Activated CD8-positive, alpha-beta memory T cell treated with anti-CD3 and anti-CD28 coated beads for 24 hours (primary cell): ENCODE measurements at regions not wholly inside any gene's neighbourhood (a gene's known extent, or its start where the extent isn't known, plus 50 kb on each side); places are given as distances from the start of the nearest gene placed in this dataset.
"Not testable (repeated sequence)": the region's sequence is repeated elsewhere in the genome, so short reads cannot be mapped to it uniquely, and the experiment has no call there.

ENCODE experiments used
- DNase-seq: peaks from one replicate; pipeline ENCODE4 v3.0.0-alpha.2; 2020

DNA sequence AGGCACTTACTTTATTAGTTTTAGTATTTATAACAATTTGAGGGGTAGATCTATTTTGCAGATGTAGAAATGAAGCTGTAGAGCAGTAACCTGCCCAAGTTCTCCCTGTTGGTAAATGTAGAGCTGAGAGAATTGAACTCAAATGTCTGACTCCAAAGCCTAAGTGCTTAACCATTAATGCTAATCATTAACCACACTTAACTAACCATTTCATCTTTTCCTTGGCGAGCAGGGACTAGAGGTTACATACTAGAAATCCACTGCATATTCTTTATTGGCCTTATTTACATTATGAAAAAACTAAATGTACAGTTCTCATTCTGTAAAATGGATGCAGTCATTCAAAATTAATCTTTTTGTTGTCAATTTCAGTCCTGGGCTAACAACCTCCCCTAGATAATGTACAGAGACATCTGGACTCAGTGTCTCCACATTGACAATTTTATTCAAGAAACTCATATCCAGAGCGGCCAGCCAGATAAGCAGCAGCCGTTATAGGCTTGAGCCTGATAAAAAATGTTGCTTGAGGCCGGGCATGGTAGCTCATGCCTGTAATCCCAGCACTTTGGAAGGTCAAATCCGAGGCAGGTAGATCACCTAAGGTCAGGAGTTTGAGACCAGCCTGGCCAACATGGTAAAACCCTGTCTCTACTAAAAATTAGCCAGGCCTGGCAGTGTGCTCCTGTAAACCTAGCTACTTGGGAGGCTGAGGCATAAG is 76.7 kb upstream of the PICALM start:
- no peak for DNase-seq

DNA sequence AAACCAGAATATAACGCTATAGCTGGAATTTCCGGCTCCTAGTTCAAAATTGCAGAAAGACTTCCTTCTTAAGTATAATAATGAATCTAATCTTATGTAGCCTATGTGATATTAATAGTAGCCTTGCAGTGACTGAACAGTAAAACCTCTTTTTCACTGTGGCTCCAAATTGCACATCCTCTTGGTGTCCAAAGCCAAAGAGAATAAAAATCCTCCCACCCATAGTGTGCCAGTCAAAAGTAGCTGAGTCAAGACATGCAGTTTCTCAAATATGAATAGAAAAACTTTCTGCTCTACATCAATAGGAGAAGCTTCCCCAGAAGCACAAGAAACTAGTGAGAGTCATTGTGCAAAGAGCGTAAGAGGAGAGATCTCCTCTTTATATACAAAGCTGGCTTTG is 76.0 kb upstream of the PICALM start:
- DNase-seq, result no peak

DNA sequence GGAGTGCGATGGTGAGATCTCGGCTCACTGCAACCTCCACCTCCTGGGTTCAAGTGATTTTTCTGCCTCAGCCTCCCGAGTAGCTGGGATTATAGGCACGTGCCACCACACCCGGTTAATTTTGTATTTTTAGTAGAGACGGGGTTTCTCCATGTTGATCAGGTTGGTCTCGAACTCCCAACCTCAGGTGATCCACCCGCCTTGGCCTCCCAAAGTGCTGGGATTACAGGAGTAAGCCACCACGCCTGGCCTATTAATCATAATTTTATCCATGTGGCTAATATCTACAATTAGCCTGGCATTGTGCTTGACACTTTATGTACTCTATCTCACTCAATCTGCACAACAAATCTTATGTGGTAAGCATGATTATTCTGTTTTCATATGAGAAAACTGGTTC is 75.2 kb upstream of the PICALM start:
- not testable (repeated sequence) for DNase-seq

DNA sequence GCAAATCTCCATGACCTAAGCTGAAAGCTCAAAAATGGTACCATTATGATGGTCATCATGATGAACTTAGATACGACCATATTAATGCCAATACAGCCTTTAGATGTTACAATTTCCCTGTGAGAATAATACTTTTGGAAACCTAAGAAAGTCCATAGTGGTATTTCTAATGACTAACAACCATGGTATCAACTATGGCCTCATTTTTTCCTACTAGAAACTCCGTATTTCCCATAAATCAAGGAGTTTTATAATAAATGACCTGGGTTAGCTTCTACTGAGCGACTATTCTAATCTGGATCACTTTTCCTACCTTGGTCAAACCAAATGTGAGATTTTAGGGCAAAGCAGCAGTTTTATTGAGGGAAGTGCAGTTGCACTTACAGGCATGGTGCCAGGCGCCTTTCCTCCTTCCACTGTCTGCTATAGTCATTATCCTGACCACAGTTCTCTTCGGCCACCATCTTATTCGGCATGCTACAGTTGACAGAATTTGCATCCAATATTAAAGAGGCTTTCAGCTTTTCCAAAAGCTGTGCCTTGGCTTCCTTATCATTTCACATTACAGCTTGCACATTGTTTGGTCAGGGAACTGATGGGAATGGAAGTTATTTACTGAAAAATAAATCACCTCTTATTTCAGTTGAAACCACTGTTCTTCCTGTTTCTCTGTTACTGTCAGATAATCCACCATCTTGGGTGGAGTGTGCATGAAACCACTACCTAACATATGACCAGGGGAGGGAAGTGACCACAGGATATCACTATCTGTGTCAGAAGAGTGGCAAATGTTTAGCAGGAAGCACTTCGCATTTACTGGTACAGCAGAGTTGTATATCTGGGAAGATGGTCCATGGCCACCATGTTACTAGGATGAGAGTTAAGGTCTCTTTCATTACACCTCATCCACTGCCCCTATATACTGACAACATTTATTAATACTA is 74.5 kb upstream of the PICALM start:
- no peak for DNase-seq

DNA sequence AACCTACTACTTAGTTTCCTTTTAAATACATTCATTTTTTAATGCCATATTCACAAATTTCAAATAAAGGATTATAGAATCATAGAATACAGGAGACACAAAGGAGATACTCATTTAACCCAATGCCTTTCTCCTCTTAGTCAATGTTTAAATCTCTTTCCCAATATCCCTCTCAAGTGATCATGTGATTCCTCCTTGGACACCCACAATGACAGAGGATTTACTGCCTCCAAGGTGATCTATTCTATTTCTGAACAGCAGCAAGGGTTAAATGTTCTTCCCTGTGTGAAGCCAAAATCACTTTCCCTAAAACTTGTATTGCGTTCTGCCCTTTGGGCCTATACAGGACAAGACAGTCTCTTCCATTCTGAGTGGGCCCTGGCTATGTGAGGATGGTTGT is 73.3 kb upstream of the PICALM start:
- no peak for DNase-seq

DNA sequence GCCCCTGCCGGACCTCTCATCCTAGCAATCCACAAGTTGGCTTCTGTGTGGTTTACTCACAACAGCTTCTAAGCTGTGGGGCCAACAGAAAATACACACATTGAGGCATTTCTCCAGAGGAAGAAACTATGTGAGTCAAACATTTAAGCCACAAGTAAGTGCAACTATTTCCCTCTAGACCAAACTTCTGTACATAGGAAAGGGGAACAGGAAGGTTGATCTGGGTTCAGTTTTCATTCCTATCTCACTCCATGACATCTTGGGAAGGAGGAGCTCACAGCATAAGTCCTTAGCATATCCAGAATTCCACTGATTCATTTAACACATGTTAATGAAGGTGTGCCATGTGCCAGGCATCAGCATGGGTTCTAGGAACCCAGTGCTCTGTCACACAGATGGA is 72.8 kb upstream of the PICALM start:
- DNase-seq, result no peak

DNA sequence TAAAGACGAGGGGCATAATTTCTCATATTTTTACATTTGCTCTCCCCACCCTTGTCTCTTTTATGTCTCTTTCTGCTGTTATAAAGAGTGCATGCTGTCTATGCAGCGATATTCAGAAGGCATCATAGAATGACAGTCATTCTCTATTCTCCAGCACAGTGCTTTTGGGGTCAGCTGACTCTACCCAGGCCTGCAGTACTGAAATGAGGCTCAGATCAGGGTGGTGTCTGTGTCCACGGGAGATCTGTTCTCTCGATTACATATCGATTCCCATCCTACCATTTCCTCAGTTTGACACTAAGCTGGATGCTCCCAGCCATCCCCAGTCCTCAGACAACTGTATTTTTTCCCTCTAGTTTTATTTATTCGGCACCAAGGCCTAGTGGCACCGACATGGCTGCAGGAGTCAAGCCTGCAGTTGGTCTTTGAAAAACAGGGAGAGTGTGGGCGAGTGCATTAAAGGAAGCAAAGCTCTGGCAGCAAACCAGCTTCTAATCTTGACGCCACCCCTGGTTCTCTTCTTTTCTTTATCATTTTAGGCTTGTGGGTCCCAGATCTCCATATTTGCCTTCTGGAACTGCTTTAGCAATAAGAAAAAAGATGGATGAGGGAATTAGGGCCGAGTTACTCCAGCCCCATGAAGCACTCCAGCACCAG is 71.6 kb upstream of the PICALM start:
- no peak for DNase-seq

DNA sequence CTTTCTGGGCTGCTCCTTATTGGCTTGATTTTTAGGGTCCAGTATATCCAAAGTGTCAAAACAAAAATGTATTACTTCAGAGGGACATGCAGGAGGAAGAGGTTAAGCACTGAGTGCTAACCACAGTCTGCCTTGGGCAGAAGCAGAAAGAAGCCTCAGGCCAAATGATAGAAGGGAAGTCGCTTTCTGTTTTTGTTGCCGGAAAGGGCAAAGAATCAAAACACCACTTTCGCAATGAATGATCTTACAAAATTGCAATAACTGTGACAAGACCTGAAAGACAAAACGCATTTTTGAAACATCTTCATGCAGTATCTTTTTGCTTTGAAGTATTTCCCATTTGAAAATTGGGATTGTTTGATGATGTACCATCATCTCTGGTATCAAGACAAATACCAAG is 70.1 kb upstream of the PICALM start:
- no peak for DNase-seq

DNA sequence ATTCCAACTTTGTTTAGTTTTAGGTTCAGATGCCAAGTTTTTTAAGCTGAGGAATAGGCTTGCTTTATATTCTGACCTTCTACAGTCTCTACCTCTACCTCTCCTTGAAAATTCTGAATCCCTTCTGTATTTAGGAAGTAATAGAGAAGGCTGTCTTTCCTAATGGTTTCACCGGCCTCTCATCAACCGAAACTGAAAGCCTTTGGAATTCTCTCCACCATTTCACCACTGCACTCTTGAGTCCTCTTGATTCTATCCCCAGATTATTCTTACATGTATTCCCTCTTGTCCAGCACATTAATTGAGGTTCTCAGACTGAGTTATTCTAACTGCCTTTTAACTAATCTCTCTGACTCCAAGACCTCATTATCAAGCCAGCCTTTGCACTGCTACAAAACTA is 67.7 kb upstream of the PICALM start:
- DNase-seq, result no peak

DNA sequence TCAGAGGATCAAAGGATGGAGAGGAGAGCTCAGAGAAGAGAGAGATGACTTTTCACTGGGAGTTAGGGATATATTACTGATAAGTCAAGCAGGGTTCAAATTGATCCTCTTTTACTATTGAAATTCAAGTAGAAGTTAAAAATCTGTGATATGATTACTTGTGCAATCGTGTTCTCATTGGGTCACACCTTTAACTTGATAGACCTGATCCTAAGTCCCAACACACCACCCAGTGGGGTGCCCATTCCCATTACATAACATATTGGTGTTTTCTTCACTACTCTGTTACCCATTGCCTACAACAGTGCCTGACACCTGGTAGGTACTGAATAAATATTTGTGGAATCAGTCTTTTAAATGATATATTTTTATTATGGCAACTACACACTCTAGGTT is 66.4 kb upstream of the PICALM start:
- no peak for DNase-seq

DNA sequence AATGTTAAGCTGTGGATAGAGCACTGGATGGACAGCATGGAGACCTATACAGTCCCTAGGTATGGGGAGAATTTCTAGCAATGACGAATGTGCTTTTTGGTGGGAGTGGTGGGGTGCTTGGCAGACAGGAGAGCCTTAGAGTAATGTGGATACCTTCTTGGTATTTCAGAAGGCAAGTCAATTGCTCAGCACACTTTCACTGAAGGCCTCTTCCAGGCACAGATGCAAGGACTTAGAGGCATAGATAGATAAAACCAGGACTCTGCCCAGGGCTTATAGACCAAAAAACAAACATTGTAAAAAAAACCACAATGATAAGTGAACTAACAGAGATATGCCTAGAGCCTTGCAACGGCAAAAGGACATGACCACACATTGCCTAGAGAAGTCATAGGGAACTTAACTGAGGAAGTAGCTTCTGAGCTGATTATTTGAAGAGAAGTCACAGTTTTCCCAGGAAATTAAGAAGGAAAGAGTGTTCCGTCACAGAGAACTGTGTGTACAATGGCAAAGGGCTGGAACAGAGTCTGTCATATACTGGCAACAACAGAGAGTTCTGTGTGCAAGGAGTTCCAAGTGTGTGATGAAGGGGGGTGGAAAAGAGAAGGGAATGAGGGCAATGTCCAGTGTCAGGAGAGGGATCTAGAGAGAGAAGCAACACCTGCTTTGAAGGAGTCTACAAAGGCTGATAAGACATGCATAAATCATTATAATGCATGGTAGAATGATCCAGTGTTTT is 65.9 kb upstream of the PICALM start:
- DNase-seq, result no peak

DNA sequence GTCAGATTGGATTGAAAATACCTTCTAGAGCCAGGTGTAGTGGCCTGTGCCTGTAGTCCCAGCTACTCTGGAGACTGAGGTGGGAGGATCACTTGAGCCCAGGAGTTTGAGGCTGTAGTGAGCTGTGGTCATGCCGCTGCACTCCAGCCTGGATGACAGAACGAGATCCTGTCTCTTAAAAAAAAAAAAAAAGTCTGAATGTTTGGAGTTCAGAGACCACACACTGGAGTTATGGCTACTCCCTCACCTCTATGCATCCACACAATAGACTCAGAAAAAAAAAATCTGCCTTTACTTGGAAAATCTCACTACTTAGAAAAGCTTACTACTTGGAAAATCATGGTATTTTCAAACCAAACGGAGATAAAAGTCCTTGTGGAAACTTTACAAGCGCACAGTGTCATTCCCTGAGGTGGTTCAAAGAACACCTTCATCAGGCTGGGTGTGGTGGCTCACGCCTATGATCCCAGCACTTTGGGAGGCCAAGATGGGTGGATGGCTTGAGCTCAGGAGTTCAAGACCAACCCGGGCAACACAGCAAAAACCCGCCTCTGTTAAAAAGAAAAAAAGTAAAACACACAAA is 63.9 kb upstream of the PICALM start:
- no peak for DNase-seq

DNA sequence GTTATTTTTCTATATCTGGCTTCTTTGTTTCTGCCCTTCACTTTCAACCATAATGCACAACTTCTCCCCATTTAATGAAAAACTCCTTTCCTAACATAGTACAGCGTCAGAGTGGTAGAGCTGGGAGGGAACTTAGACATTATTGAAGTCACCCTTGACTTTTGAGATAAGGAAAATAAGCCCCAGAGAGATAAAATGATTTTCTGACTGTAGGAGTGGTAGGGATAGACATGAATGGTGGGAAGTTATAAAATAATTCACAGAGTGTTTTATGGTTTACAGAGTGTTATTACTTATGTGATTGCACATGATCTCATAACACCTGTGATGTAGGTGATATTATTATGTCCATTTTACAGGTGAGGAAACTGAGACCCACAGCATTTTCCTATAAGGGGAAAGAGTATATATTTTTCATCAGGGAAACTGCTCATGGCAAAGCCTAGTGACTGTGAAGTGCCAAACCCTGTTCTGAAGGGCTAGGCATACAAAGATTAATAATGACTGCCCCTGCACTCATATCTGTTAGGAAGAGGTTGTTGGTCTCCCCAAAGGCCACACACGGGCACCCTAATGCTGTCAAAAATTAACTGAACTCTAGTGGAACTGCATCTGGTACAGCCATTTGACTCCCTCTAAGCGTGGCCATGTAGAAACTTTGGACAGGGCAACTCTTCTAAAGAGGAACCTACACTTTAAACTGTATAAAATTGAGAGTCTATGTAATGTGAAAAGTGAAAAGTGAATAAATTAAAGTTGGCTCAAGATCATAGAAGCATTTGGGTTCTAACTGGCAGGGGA is 61.1 kb upstream of the PICALM start:
- DNase-seq, result no peak

DNA sequence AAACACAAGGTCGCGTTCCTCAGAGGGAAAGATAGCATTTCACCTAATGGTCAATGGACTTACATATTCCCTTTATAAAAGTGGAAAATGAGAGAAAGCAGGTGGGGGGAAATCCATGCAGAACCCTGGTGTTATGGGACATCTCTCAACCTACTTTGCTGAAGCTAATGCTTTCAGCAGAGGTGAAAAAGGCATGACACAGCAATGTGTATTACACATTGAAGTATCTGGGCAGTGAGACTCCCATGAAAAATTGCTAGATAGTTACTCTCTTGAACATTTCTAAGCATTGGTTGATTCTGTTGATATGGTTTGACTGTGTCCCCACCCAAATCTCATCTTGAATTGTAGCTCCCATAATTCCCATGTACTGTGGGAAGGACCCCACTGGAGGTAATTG is 60.0 kb upstream of the PICALM start:
- no peak for DNase-seq

DNA sequence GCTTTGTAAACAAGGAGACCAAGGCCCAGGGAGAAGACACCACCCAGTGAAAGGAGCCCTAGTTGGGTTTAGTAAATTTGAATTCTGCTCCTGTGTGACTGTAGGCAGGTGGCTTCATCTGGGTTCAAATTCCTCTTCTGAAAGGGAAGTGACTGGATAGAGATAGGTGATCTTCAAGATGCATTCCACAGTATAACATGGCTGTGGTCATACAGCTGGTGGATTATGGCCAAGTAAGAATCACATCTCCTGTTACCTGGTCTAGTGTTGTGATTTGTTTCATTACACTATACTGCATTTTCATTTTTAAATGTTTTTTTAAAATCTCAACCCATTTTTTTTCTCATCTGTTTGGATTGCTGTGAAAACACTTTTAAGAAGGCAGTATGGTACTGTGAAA is 58.0 kb upstream of the PICALM start:
- DNase-seq, result no peak

DNA sequence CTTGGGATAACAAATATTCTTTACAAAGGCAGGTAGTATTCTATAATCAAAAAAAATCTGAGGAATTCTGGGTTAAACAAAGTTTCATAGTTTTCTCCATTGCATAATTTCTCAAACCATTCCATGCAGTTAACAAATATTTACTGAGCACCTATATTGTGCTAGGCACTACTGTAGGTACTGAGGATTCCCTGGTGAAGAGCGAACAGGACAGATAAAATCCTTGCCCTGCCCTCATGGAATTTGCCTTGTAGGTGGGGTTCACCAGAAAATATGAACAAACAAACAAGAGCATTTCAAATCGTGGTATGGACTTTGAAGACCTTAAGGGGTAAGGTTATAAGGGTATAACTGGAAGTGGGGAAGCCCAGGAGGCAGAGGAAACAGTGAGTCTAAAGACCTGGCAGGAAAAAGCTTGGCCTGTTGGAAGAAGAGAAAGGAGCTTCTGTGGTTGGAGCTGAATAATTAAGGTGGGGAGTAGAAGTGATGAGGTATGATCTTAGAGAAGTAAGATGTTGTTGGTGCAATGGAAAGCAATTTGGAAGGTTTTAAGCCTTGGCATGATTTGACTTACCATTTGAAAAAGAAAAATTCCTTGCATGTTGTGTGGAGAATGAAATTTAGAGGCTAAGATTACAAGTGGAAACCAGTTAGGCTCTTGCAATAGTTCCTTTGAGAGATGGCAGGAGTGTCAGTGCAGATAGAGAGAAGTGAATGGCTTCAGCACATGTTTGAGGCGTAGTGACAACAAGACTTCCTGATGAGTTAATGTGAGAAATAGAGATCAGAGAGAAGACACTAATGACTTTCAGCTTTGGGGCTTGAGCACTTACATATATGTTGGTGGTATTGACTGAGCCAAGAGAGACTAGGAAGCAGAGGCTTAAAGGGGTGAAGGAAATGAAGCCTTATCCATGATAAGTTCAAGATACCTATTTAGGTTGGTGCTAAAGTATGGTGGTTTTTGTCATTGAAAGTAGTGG is 55.7 kb upstream of the PICALM start:
- DNase-seq, result no peak

DNA sequence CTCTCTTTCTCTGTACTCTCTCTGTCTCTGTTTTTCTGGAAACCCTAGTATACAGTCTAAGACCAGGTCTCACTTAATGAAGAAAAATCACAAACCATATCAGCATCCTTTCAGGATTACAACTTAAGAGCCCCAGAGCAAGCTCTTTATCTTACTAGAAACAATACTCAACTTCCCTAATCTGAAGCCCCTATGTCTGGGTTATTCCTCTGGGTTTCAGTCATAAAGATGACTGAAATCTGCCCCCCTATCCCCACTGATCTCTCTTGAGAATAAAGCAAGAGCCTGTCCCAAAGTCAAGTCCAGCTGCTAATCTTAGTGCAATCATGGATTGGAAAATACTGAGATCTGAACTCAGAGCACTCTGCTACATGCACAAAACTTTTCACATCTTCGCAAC is 53.9 kb upstream of the PICALM start:
- DNase-seq, result no peak

DNA sequence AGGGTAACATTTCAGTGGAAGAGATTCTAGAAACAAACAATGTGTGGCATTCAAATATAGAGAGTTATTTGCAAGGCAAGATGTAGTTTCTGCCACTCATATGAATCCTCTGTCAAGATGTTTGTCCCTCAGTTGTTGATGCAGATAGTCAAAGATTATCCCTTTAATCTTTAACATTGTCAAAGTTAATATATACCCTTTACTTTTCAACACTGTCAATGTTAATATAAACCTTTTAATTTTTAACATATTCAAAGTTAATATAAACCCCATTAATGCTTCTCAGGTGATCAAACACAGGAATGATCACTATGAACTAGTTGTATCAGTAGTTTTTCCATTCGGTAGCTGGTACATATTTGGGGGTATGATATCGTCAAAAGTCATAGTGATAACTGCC is 51.9 kb upstream of the PICALM start:
- DNase-seq, result no peak

DNA sequence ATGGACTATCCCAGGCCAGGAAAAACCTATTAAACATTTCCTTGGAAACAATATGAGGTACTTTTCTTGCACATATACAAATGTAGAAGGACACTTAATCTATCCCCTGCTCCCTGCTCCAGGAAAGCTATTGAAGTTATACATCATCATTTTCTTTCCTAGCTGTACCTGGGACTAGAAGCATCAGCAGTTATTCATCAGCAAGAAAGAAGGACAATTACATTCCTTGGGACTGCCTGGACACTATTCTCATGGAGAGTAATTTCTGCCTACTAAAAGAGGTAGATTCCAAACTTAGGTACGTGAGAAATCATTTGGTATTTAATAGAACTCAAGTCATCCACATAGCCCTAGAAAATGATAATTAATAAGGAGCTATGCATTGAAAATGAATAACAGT is 51.0 kb upstream of the PICALM start:
- no peak for DNase-seq

DNA sequence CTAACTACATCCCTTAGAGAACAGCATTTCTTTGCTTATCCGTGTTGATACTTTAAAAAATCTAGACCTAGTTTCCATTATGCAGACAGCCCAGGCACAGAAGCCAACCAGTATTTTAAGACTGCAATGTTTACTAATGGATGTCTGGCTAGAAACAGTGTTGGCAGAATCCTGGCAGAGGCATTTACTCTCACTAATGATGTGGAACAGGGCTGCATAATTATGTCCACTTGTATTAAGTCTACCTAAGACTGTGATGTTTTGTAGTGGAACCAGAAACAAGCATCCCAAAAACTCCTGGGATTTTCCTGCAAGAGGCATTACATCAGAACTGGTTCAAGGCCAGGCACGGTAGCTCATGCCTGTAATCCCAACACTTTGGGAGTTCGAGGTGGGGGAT is 50.2 kb upstream of the PICALM start:
- no peak for DNase-seq
